ENCODE measurements at regions not wholly inside any gene's neighbourhood (a gene's known extent, or its start where the extent isn't known, plus 50 kb on each side); places are given as distances from the start of the nearest gene placed in this dataset.

DNA sequence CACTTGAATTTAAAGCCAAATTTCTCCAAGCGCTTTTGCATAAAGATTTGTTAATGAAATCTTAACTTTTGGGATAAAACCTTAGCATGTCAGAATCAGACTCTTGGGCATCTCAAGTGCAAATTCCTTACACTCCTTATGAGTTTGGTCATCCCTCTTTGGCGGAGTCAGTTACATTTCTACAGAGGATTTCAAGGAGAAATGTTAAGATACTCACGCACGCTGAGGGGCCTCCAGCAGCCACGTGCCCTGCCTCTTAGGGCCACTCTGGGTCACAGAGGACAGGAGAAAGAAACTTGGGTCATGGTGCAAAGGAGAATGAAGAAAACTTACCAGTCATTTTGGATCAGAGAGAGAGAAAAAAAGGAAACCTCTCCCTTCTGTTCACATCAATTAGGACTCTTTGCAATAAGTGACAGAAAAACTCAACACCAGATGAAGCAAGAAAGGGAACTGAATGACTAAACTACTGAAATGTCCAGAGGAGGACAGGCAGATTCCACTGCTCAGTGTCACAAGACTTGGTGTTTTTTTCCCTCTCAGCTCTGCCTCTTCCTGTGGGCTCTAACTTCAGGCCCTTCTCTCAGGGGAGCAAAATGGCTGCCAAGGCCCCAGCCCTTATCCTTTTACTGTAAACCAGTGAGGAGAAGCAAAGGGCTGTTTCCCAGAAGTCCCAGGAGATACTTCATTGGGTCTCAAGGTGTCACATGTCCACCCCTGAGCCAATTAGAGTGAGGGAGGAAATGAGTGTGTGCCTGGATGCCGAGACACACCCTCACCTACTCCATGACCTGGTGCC lies 63.3 kb upstream of the NFIL3 start:
- TF ChIP-seq SALL2 (tag by site-specific recombination; IDR thresholded peaks at IDR 0.05; ENCODE audit: borderline replicate concordance): no peak
- TF ChIP-seq, protein P1, sequence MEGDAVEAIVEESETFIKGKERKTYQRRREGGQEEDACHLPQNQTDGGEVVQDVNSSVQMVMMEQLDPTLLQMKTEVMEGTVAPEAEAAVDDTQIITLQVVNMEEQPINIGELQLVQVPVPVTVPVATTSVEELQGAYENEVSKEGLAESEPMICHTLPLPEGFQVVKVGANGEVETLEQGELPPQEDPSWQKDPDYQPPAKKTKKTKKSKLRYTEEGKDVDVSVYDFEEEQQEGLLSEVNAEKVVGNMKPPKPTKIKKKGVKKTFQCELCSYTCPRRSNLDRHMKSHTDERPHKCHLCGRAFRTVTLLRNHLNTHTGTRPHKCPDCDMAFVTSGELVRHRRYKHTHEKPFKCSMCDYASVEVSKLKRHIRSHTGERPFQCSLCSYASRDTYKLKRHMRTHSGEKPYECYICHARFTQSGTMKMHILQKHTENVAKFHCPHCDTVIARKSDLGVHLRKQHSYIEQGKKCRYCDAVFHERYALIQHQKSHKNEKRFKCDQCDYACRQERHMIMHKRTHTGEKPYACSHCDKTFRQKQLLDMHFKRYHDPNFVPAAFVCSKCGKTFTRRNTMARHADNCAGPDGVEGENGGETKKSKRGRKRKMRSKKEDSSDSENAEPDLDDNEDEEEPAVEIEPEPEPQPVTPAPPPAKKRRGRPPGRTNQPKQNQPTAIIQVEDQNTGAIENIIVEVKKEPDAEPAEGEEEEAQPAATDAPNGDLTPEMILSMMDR (tag by site-specific recombination; IDR thresholded peaks at IDR 0.05): no peak
- TF ChIP-seq ZBTB1 (tag by site-specific recombination; IDR thresholded peaks at IDR 0.05): no peak
- TF ChIP-seq ZNF324 (tag by site-specific recombination; IDR thresholded peaks at IDR 0.05): no peak
- TF ChIP-seq ZNF433 (tag by site-specific recombination; IDR thresholded peaks at IDR 0.05; ENCODE audit: low read depth): no peak
- TF ChIP-seq ZNF138 (tag by site-specific recombination; IDR thresholded peaks at IDR 0.05; ENCODE audit: borderline replicate concordance): no peak
- TF ChIP-seq, protein P2, sequence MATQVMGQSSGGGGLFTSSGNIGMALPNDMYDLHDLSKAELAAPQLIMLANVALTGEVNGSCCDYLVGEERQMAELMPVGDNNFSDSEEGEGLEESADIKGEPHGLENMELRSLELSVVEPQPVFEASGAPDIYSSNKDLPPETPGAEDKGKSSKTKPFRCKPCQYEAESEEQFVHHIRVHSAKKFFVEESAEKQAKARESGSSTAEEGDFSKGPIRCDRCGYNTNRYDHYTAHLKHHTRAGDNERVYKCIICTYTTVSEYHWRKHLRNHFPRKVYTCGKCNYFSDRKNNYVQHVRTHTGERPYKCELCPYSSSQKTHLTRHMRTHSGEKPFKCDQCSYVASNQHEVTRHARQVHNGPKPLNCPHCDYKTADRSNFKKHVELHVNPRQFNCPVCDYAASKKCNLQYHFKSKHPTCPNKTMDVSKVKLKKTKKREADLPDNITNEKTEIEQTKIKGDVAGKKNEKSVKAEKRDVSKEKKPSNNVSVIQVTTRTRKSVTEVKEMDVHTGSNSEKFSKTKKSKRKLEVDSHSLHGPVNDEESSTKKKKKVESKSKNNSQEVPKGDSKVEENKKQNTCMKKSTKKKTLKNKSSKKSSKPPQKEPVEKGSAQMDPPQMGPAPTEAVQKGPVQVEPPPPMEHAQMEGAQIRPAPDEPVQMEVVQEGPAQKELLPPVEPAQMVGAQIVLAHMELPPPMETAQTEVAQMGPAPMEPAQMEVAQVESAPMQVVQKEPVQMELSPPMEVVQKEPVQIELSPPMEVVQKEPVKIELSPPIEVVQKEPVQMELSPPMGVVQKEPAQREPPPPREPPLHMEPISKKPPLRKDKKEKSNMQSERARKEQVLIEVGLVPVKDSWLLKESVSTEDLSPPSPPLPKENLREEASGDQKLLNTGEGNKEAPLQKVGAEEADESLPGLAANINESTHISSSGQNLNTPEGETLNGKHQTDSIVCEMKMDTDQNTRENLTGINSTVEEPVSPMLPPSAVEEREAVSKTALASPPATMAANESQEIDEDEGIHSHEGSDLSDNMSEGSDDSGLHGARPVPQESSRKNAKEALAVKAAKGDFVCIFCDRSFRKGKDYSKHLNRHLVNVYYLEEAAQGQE (tag by site-specific recombination; IDR thresholded peaks at IDR 0.05): no peak
- TF ChIP-seq ZNF514 (tag by site-specific recombination; IDR thresholded peaks at IDR 0.05): no peak
- TF ChIP-seq, protein P3, sequence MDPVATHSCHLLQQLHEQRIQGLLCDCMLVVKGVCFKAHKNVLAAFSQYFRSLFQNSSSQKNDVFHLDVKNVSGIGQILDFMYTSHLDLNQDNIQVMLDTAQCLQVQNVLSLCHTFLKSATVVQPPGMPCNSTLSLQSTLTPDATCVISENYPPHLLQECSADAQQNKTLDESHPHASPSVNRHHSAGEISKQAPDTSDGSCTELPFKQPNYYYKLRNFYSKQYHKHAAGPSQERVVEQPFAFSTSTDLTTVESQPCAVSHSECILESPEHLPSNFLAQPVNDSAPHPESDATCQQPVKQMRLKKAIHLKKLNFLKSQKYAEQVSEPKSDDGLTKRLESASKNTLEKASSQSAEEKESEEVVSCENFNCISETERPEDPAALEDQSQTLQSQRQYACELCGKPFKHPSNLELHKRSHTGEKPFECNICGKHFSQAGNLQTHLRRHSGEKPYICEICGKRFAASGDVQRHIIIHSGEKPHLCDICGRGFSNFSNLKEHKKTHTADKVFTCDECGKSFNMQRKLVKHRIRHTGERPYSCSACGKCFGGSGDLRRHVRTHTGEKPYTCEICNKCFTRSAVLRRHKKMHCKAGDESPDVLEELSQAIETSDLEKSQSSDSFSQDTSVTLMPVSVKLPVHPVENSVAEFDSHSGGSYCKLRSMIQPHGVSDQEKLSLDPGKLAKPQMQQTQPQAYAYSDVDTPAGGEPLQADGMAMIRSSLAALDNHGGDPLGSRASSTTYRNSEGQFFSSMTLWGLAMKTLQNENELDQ (tag by site-specific recombination; IDR thresholded peaks at IDR 0.05; ENCODE audit: low read depth): no peak
- no peak for TF ChIP-seq ZFP41 (tag by site-specific recombination; IDR thresholded peaks at IDR 0.05; ENCODE audit: borderline replicate concordance)
- TF ChIP-seq SETDB1 (IDR thresholded peaks at IDR 0.05; ENCODE audit: insufficient read length, low read length): no peak

Measured in HEK293 (cell line).